OCI-LY7 (cell line): ENCODE measurements at regions not wholly inside any gene's neighbourhood (a gene's known extent, or its start where the extent isn't known, plus 50 kb on each side); places are given as distances from the start of the nearest gene placed in this dataset.

ENCODE experiments used
- BruUV-seq: library from RNA; stranded (reverse); fragments of 400-500 nt; replicated peaks from 2 replicates; lab custom pipeline; 2021; lab: Mats Ljungman, UMichigan
- CTCF ChIA-PET: fragments of 300-600 bp; sonication (Branson Sonifier 250); formaldehyde crosslinking; loops from one replicate; lab custom pipeline; 2022; ENCODE audit warnings: antibody characterized with exemption; ENCODE audit not compliant: unreplicated experiment; lab: Charles Lee
- POLR2A ChIA-PET: fragments of 300-600 bp; sonication (Branson Sonifier 250); formaldehyde crosslinking; loops from one replicate; lab custom pipeline; 2022; ENCODE audit warnings: antibody characterized with exemption; lab: Charles Lee
- DNase-seq: peaks from one replicate; pipeline ENCODE4 v3.0.0-alpha.2; 2015; ENCODE audit warnings: low spot score
- H2AFZ ChIP-seq: fragments of 200-600 bp; sonication (generic), shearing (Covaris generic); 2 replicates; pipeline ENCODE4 v1.6.1; 2014; ENCODE audit warnings: mild to moderate bottlenecking, antibody characterized with exemption, low read length, moderate library complexity
- H3K27ac ChIP-seq: fragments of 200-600 bp; sonication (generic); 2 replicates; pipeline ENCODE4 v1.5.1; 2014; ENCODE audit warnings: mixed run types, low read depth, mild to moderate bottlenecking, moderate library complexity, low read length, inconsistent platforms; ENCODE audit not compliant: poor library complexity, severe bottlenecking
- H3K36me3 ChIP-seq: fragments of 200-600 bp; sonication (generic); 2 replicates; pipeline ENCODE4 v1.6.1; 2014; ENCODE audit warnings: mild to moderate bottlenecking, antibody characterized with exemption, low read length, moderate library complexity, mixed read lengths; ENCODE audit not compliant: insufficient read depth
- H3K4me1 ChIP-seq: fragments of 200-600 bp; sonication (generic); 2 replicates; pipeline ENCODE4 v1.5.1; 2014; ENCODE audit warnings: mild to moderate bottlenecking, low read length; ENCODE audit not compliant: insufficient read depth, poor library complexity, severe bottlenecking
- H3K4me2 ChIP-seq: fragments of 200-600 bp; sonication (generic); 2 replicates; pipeline ENCODE4 v1.6.1; 2014; ENCODE audit warnings: mild to moderate bottlenecking, low read length
- H3K4me3 ChIP-seq: fragments of 200-600 bp; sonication (generic); 2 replicates; pipeline ENCODE4 v1.5.1; 2014; ENCODE audit warnings: mild to moderate bottlenecking, low read depth, low read length; ENCODE audit not compliant: poor library complexity, severe bottlenecking
- H3K79me2 ChIP-seq: fragments of 200-600 bp; sonication (generic); 2 replicates; pipeline ENCODE4 v1.6.1; 2016; ENCODE audit warnings: low read depth, mild to moderate bottlenecking, low read length, moderate library complexity, mixed read lengths; ENCODE audit not compliant: insufficient read depth
- H3K9me2 ChIP-seq: fragments of 200-600 bp; sonication (generic); 2 replicates; pipeline ENCODE4 v1.6.1; 2016; ENCODE audit warnings: mild to moderate bottlenecking, low read length, mixed read lengths; ENCODE audit not compliant: insufficient read depth
- H3K9me3 ChIP-seq: fragments of 200-600 bp; sonication (generic); 2 replicates; pipeline ENCODE4 v1.6.1; 2014; ENCODE audit warnings: mild to moderate bottlenecking, mixed run types, low read length, mixed read lengths
- H4K20me1 ChIP-seq: fragments of 200-600 bp; sonication (generic); 2 replicates; pipeline ENCODE4 v1.6.1; 2014; ENCODE audit warnings: mild to moderate bottlenecking, antibody characterized with exemption, low read length, moderate library complexity, mixed read lengths; ENCODE audit not compliant: insufficient read depth
- EZH2phosphoT487 ChIP-seq: fragments of 200-600 bp; sonication (generic); IDR thresholded peaks from 2 replicates; pipeline ENCODE4 v1.6.1; 2018; ENCODE audit warnings: low read depth, borderline replicate concordance, mild to moderate bottlenecking, mixed run types, antibody characterized with exemption, low read length, moderate library complexity, mixed read lengths
- intact Hi-C: fragments of 100-400 bp; cut with micrococcal nuclease; formaldehyde crosslinking; loops from one replicate; pipeline ENCODE4 v1.10.0; 2022; ENCODE audit not compliant: unreplicated experiment
- TF ChIP-seq, protein P1 (sequence below): fragments of 200-600 bp; sonication (generic); conservative IDR thresholded peaks from 2 replicates; pipeline ENCODE4 v1.5.1; 2014; ENCODE audit warnings: mild to moderate bottlenecking, antibody characterized with exemption, low read length, moderate library complexity, mixed read lengths

DNA sequence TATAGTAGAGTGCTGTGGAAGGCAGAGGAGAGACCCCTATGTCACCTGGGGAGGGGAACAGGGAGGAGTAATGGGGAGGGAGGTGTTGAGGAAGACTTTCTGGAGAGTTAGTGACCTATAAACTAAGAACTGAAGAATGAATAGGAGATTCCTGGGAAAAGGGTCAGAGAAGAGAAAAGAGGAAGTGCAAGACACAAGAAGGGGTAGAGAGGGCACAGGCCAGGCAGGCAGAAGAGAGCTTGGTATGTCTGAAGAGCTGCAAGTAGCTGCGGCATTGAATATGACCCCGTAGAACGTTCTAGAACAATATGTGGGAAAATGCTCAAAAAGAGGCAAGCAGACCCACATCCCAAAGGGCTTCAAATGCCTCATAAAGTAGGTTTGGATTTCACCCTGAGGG is 361.2 kb downstream of the PRDM2 start:
- H3K36me3 ChIP-seq: no peaks in the 10 kb centered on the region
- H3K27ac ChIP-seq: no peak overlapping the region
- intact Hi-C loops: no loop called here
- DNase-seq: no peak
- H3K4me1 ChIP-seq: no peaks in the 10 kb centered on the region
- H3K79me2 ChIP-seq: no peaks in the 10 kb centered on the region
- no peak overlapping the region for H2AFZ ChIP-seq
- ChIA-PET CTCF (interaction anchor here (0.5 kb wide), 1 partner anchor 18 kb away, joined by 3 read pairs; no protein-coding TSS in a partner anchor), POLR2A (no interaction called here)
- no TSS peak for BruUV-seq
- H3K9me2 ChIP-seq: no peaks in the 10 kb centered on the region
- H3K4me2 ChIP-seq: no peak overlapping the region
- TF ChIP-seq EZH2phosphoT487: no peak
- H3K9me3 ChIP-seq: no peaks in the 10 kb centered on the region
- H3K4me3 ChIP-seq: no peak overlapping the region
- no peaks in the 10 kb centered on the region for H4K20me1 ChIP-seq

DNA sequence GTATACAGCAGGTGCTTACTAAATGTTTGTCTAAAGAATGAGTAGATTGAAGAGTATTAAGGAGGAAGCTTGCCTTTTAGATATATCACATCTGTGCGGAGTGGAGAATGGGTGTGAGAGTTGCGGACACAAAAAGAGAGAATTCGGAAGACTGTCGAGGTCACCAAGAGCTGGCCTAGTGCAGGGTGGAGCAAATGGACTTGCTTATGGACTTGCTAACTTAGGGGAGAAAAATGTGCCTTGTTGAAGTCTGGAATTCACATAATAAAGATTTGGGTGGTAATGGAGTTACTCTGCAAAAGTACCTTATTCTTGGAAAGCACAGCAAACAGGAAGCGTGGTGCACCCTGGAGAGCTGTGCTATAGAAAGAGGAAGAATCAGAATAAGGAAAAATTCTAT is 361.7 kb downstream of the PRDM2 start:
- ChIA-PET CTCF (interaction anchor here (0.5 kb wide), 1 partner anchor 18 kb away, joined by 3 read pairs; no protein-coding TSS in a partner anchor), POLR2A (interaction anchor here (0.6 kb wide), 1 partner anchor 56 kb away, joined by 3 read pairs; no protein-coding TSS in a partner anchor)
- H3K36me3 ChIP-seq: no peaks in the 10 kb centered on the region
- no peaks in the 10 kb centered on the region for H3K9me2 ChIP-seq
- H3K4me2 ChIP-seq: no peak overlapping the region
- no peak overlapping the region for H3K27ac ChIP-seq
- TF ChIP-seq, protein P1, sequence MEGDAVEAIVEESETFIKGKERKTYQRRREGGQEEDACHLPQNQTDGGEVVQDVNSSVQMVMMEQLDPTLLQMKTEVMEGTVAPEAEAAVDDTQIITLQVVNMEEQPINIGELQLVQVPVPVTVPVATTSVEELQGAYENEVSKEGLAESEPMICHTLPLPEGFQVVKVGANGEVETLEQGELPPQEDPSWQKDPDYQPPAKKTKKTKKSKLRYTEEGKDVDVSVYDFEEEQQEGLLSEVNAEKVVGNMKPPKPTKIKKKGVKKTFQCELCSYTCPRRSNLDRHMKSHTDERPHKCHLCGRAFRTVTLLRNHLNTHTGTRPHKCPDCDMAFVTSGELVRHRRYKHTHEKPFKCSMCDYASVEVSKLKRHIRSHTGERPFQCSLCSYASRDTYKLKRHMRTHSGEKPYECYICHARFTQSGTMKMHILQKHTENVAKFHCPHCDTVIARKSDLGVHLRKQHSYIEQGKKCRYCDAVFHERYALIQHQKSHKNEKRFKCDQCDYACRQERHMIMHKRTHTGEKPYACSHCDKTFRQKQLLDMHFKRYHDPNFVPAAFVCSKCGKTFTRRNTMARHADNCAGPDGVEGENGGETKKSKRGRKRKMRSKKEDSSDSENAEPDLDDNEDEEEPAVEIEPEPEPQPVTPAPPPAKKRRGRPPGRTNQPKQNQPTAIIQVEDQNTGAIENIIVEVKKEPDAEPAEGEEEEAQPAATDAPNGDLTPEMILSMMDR: no peak
- no peak for TF ChIP-seq EZH2phosphoT487
- intact Hi-C loops: no loop called here
- H2AFZ ChIP-seq: no peak overlapping the region
- no peaks in the 10 kb centered on the region for H4K20me1 ChIP-seq
- no peaks in the 10 kb centered on the region for H3K79me2 ChIP-seq
- no peaks in the 10 kb centered on the region for H3K4me1 ChIP-seq
- no peaks in the 10 kb centered on the region for H3K9me3 ChIP-seq
- DNase-seq: no peak
- H3K4me3 ChIP-seq: no peak overlapping the region
- BruUV-seq: no TSS peak

DNA sequence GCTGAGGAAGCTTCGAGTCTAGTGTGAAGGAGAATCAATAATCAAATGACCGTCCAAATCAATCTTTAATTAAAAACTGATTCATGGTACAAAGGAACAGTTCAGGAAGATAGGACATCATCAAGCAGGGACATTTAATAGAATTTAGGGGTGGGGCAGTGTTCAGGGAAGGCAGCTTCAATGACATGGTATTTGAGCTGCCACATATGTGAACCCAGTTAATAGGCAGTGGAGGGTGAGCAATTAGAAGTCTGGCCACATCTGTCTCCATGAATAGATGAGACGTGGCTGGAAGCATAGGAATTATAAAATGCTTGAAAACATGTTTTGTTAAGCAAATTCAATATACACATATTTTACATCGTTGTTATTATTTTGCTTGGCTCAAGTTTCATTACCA is 362.7 kb downstream of the PRDM2 start:
- Histone ChIP-seq H2AFZ (no peak overlapping the region), H3K27ac (no peak overlapping the region), H3K4me3 (no peak overlapping the region), H3K36me3 (no peaks in the 10 kb centered on the region), H3K79me2 (no peaks in the 10 kb centered on the region), H3K4me2 (no peak overlapping the region), H3K4me1 (no peaks in the 10 kb centered on the region), H3K9me2 (no peaks in the 10 kb centered on the region), H3K9me3 (no peaks in the 10 kb centered on the region), H4K20me1 (no peaks in the 10 kb centered on the region)
- ChIA-PET CTCF (no interaction called here), POLR2A (interaction anchor here (0.6 kb wide), 1 partner anchor 15 kb away, joined by 3 read pairs; no protein-coding TSS in a partner anchor)
- no peak for DNase-seq
- no TSS peak for BruUV-seq
- no peak for TF ChIP-seq EZH2phosphoT487
- TF ChIP-seq, protein P1: no peak
- intact Hi-C loops: no loop called here
